DMS53 (cell line): ENCODE measurements at regions not wholly inside any gene's neighbourhood (a gene's known extent, or its start where the extent isn't known, plus 50 kb on each side); places are given as distances from the start of the nearest gene placed in this dataset.
"Not testable (repeated sequence)": the region's sequence is repeated elsewhere in the genome, so short reads cannot be mapped to it uniquely, and the experiment has no call there.

ENCODE experiments used
- DNase-seq: peaks from one replicate; lab custom pipeline; 2025; lab: John Stamatoyannopoulos, UW

DNA sequence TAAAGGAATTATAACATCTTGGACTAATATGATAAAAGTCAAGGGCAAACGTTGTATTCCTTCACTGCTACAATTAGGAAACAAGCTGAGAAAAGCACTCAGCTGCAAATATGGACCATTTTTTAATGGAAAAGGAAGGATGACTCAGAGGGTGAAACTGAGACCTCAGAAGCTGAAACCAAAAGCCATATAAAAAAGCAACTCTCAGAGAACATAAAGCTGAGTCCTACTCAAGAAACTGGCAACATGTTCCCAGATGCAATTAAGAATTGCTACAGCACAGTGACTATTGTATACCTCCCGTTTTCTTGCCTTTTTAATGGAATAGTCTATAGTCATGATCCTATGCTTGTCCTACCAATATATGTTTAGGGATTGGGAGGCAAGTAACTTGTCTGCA, 1106.4 kb upstream of the INTU start:
- DNase-seq, result no peak

DNA sequence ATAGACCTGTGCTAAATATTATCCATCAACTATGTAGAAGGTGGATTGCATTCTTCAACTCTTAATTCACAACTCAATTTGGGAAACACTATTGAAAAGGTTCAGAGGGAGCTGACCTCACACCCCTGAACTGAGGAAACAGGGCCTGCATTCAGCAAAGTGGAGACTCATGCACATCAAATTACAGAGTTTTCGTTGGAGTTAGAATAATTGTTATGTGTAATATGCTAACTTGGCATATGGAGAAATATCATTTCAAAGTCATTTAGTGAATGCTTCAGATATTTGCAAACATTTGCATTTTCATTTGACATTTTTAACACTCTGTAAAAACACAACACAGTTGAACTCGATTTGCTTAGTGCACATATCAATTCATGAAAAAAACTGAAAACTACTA, 1102.8 kb upstream of the INTU start:
- DNase-seq, result no peak

DNA sequence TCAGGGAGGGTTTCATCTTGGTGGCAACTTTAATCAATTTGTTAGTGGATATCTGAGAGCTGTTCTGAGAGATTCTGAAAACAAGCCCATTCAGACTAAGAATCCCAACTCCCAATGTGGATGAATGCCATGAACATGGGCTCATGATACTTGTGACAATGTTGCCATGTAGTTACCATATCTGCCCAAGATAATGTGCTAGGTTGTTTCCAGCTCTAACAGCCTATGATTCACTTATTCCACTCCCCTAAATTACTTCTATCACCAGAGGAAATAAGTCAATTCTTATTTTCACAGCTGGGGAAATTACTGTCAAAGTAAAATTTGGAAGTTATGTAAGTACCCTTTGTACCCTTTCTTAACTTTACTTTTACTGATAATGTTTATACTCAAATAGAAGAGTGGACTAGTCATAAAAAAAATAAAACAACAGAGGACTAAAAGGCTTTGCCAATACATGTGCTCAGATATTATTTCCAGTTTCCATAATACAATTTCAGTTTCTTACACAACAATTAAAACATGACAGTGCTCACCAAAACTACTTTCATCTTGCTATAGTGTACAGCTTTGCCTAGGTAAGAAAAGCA, 1101.7 kb upstream of the INTU start:
- no peak for DNase-seq

DNA sequence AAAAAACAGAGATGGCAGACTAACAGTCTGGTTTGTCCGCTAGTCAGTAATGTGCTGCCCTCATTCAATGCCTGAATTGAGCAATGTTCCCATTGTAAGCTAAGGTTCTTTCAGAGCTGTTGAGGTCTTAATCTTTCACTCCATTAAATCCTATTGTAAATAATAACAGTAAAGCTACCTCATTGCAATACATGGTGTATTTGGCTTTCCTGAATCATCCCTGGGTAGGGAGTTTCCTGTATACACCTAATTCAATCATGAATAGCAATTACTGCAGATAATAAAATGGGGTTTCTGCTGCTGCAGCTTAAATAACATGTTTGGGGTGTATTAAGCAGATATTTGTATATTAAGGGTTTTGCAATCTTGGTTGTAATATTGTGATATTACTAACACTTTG, 1100.2 kb upstream of the INTU start:
- DNase-seq, result peak; percentile 57

DNA sequence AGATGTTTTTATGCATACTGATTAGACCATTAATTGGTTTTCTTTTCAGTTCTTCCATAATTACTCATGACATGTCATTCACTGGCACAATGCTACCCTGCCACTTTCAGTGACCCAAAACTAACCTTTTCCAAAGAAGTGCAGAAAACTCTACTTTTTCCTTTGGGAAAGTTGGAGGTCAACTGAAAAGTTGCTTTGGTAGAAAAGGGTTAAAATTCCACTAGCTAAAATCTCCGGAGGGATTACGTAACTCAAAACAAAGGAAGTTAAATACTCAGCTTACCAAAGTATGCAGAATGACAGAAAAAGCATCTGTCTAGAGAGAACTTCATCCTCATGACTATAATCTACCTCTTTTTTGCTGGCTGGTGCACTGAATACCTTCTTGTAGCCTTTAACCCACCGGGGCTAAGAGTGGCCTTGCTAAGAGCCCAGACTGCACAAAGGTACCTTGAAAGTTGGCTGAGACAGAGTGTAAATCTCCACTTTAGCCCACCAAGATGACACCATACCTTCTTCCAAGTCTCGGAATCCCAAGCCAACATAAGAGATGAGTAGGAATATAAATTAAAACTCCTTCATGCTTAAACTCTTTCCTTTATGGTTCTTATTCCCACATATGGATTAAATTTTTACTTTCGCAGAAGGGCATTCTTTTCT, 1099.5 kb upstream of the INTU start:
- DNase-seq, result no peak

DNA sequence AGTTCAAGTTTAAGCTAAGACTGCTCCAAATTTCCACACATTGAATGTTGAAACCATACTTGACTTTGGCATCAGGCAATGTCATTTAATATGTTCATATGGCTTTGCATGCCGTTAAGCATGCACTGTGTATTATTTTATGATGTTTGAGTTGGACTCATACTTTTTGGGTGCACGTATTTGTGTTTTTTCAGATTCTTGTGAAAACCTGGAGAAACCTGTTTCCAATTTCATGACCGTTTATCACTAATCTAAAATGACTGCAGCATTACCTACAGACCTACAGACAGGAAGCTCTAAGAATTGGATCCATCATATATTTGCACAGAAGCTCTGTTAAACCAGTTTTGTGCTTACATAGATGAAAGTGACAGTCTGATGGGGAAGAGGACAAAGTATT, 1093.0 kb upstream of the INTU start:
- DNase-seq, result no peak

DNA sequence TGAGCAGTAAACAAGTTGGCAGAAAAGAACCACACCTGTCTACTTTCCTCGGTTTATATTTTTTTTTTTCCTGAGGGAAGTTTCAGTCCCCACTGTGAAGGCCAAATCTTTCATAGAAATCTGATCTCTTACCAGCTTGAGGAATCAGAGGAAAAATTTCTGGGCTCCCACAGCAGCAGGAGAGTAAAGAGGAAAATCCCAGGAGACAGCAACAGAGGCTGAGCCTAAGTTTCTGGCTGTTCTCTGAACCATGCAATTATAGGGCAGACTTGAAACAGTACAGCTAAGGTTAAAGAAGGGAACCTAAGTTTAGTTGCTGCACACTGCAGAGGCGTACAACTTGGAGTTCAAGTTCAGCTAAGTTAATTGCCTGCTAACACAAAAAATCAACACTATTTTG, 1090.9 kb upstream of the INTU start:
- no peak for DNase-seq

DNA sequence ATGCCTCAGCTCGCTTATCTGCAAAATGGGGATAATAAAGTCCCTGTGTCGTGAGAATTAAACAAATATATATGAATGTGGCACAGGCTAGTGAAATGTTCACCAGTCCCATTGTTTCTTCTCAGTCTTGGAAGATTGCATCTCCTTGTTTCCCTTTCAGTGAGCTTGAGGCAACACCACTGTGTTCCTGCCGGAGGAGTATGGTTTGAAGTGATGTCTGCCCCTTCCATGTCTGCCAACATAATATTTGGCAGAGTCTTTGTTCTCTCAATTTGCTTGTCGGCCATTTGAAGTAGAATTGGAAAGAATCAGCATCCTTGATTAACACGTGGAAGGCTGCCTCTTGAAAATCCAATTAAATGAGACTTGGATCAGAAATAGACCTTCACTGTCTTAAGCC, 1088.5 kb upstream of the INTU start:
- no peak for DNase-seq

DNA sequence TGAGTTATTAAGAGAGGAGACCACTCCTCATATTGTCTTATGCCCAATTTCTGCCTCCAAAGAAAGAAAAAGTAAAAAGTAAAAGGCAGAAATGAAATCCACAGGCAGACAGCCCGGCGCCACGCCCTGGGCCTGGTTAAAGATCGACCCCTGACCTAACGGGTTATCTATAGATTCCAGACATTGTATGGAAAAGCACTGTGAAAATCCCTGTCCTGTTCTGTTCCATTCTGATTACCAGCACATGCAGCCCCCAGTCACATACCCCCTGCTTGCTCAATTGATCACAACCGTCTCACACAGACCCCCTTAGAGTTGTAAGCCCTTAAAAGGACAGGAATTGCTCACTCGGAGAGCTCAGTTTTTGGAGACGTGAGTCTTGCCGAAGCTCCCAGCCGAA, 1086.6 kb upstream of the INTU start:
- DNase-seq, result not testable (repeated sequence)

DNA sequence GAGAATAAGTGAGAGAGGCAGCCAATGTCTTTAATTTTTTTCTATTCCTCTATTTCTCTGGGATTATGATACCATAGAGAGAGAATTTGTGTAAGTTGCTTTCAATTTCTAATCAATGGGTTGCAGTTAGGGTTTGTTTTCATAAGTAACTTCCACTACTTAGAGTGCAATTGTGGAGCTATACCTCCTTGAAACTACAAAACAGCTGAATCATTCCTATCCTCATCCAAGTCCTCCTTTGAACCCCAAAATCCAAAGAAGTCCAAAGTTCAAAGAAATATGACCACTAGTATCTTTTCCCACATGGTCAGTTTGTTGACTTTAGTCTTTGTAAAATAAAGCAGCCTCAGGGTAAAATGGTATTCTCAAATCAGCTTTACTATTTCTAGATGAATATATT, 1085.4 kb upstream of the INTU start:
- DNase-seq, result no peak

DNA sequence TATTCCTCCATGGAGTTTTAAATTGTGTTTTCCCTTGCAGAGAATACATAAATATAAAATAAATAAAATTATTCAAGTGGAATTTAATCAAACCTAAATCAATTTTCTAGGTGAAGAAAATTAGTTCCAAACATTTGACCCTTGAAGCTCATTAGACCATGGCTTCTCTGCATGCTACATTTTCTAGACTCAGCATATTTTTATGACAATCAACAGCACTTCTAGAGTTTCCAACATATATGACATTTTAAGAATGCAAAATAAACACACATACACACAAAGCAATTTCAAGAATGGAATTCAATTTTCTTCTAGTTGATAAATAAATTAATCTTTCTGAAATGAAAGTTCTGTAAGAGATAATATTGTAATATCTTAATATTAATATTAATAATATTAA, 1083.9 kb upstream of the INTU start:
- DNase-seq, result no peak

DNA sequence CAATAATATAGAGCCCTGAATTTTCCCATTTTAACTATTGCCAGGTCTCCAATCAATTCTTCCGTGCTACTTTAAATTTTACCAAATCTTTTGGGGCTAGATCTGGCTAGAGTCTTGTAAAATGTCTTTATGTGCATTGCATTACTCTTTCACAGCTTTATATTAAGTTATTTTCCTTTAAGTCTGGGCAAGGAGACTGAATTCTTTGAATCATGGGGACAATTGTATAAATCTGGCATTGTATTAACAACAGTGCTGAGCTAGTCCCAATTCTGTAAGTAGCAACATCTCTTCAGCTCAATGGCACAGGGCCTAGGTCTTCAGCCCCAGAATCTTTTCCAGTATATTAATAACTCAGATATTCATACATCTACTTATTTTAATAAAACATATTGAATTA, 1080.4 kb upstream of the INTU start:
- DNase-seq, result no peak

DNA sequence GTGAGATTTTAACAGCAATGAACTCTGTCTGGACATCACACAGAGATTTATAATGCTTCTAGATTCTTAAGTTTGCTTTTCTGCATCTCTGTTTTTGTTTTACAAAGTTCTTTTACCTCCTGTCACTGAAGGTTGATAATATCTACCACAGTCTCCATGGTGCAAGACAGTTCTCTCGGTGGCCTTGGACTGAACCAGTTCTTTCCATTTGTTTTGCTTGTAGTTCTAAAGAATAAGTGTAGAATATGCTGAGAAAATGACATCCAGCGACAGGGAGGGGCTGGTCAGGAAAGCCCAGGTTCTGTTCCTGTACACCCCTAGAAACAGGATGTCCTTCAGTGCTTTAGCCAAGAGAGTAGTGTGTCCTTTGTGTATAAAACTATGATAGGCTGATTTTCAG, 1079.5 kb upstream of the INTU start:
- no peak for DNase-seq

DNA sequence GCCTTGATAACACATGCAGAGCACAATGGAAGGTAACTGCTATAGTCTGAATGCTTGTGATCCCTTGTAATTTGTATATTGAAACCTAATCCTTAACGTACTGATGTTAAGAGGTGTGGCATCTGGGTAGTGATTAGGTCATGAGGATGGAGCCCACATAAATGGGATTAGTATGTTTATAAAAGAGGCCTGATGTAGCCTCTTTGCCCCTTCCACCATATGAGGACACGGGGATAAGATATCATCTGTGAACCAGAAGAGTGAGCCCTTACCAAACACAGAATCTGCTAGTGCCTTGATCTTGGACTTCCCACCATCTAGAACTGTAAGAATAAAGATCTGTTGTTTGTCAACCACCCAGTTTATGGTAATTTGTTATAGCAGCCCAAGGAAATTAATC, 1074.2 kb upstream of the INTU start:
- no peak for DNase-seq

DNA sequence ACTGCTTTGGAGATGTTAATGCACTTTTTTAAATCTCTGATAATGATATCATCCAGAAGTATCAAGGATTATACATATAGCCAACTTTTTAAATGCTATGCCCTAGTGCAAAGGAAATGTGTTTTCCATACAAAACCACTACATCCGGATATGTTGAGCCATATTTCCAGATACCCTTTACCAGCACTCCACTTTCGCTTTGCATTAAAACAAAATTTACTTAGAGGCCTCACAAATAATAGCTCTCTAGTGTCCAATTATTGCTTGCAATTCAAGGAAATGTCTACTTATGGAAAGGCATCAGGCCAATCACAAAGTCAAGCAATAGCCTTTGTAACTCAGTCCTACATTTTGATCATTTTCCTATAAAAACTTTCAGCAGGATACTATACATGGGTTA, 1072.8 kb upstream of the INTU start:
- DNase-seq, result no peak

DNA sequence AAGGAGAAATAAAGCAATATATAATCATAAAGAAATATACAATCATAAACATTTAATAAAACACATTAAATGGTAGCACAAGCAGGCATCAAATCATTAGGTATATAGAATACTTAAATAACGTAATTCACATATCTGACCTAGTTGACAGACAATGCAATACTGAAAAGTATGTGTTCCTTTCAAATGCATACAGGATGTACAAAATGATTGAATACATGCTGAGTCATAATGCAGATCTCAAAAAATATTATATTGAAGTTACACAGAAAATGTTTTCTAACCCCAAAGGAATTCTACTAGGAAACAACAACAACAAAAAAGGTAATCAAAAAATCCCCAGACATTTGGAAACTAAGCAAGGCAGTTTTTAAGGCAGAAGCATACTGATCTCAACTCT, 1072.0 kb upstream of the INTU start:
- no peak for DNase-seq

DNA sequence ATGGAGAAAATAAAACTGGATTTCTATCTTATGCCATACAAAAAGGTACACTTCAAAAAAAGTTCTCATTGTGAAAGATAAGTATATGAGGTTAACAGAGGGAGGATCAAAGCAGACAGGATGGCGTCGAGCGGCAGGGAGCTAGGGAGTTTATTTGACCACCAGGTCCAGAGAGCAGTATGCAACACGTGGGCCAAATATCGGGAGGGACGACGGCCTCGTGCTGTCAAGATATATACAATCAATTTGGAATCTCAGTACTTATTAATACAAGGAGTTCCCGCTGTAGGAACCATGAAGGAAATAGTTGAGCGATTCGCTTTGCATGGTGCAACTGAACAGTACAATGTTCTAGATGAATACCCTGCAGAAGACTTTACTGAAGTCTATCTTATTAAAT, 1069.4 kb upstream of the INTU start:
- no peak for DNase-seq

DNA sequence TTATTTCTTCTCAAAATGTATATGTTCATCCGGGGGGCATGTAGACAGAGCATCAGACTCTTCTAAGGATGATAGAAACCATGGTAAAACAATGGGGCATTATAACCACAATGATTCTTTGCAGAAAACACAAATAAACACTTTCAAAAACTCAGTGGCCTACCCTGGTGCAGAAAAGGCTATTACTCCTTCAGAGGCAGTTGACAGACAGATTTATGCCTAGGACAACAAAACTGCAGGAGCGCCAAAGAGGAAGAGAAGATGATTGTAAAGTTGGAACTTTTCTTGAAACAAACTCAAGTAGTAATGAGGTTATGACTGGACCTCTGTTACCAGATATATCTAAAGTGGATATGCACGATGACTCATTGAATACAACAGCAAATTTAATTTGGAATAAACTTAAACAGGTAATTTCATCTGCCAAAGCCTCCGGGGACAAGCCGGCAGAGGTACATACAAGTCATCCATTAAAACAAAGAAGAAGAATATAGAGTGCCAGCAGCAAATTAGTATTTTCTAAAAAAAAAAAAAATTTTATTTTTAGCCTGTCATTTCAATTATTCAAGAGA, 1068.4 kb upstream of the INTU start:
- no peak for DNase-seq

DNA sequence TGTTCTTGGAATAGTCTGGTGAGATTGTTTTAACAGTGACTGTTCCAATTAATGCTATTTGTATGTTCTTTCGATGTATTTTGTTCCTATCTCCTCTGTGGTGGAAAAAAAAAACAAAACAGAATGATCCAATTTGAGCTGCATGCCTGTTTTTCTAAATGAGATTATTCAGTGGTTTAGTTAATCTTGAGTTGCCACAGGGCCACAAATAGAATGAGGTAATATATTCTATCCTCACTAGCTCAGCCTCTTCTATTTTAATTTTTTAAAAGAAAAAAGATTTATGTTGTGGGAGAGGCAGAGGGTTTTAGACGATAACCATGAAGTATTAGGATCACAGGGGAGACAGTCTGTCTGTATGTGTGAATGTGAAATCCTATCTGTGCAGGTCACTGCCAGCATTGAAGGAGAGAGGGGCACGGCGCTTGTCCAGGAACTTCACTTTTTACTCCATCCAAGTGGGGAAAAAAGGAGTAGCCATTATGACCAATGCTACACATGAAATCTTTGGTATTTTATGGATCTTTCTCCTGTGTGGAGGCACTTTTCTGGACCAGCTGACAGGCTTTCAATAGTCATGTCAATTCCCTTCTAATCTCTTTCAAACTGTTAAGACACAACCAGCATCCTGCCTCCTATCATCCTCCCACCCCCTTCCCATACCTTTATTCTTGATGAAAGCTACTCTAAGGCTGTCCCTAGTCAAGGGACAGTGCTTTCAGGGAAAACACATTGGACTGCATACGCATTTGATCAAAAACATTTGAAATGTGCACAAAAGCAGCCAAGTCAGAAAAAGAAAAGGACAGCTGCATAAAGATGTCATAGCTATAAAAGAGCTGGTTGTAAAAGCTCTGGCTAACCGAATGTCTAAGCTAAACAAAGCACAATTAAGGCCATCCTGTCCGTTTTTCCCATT, 1063.8 kb upstream of the INTU start:
- no peak for DNase-seq

DNA sequence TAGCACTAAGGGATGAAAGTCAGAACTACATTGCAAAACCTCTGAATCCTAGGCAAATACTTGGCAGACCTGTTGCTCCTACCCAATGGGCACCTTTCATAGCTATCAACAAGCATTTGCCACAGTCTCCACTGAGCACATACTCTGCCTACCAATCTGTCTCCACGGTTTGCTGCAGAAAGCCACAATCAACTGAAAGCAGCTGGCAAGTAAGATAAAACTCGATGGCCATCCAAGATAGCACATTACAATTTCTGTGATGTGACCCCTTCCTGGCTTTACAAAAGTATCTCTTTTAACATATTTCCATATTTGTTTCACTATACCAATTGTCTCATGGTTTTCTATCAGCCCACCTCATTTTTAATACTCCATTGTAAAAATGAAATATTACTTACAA, 1060.5 kb upstream of the INTU start:
- no peak for DNase-seq

DNA sequence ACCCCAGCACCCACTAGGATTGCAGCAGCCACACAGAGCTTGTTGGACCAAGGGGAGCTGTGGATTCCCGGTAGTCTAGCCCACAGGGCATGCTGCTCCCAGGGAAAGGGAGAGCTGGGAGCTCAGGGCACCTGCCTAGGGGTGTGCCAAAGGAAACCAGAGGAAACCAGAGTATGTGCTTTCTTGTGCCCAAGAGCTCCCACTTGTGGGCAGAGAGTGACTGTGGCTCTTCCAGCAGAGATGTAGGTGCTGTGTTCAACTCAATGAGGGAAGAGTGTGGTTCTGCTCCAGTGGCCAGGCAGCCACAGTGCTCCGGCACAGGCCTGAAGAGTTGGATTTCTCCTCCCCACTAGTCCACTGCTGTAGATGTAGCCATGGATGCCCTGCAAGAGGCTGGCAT, 1050.0 kb upstream of the INTU start:
- DNase-seq, result peak; percentile 40

DNA sequence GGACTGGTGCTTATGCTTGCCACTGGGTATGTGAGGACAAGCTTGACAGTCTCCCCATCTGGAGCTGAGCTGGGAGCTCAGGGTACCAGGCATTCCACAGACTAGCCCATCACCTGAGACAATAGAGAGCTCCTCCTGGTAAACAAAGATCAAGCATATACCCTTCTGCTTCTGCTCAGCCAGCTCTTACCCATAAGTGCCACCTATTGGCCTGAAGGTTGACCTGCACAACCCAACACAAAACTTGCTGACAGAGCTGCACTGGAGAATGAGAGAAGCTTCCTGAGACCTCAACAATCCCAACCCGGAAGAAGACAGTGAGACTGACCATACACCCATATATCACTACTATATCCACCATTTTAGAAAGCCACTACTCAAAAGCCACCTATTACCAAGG, 1049.2 kb upstream of the INTU start:
- DNase-seq, result peak; percentile 72

DNA sequence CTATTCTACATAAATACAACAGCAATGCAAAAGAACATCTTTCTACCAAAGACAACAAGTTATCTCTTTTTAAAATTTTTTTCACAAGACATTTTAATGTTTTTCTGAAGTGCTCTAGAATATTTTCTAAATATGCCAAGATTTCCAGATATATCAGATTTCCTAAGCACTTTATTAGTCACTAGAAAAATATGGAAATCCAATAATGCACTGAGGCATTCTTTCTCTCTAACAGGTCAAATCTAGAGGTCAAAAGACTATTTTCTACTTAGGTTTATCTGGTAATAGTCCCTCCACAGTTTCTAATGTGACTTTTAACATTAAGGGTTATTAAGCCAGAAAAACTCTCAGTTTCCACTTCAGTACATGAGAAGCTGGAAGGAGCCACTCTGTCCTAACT, 1041.2 kb upstream of the INTU start:
- DNase-seq, result no peak
